BLaER1 (cell line): ENCODE measurements at regions not wholly inside any gene's neighbourhood (a gene's known extent, or its start where the extent isn't known, plus 50 kb on each side); places are given as distances from the start of the nearest gene placed in this dataset.

Experiments
- H3K27ac ChIP-seq: shearing (Covaris generic); formaldehyde crosslinking; 2 replicates; pipeline ENCODE4 v1.8.1; 2022
- H3K27me3 ChIP-seq: shearing (Covaris generic); formaldehyde crosslinking; 2 replicates; pipeline ENCODE4 v1.8.1; 2022
- H3K36me3 ChIP-seq: shearing (Covaris generic); formaldehyde crosslinking; 2 replicates; pipeline ENCODE4 v1.8.1; 2022
- H3K4me1 ChIP-seq: shearing (Covaris generic); formaldehyde crosslinking; 2 replicates; pipeline ENCODE4 v1.8.1; 2022
- H3K4me2 ChIP-seq: shearing (Covaris generic); formaldehyde crosslinking; 2 replicates; pipeline ENCODE4 v1.8.1; 2022
- H3K4me3 ChIP-seq: shearing (Covaris generic); formaldehyde crosslinking; 2 replicates; pipeline ENCODE4 v1.8.1; 2022
- H3K9ac ChIP-seq: shearing (Covaris generic); formaldehyde crosslinking; 2 replicates; pipeline ENCODE4 v1.8.1; 2022
- H3K9me3 ChIP-seq: shearing (Covaris generic); formaldehyde crosslinking; 2 replicates; pipeline ENCODE4 v1.8.1; 2022
- H4K20me1 ChIP-seq: shearing (Covaris generic); formaldehyde crosslinking; 2 replicates; pipeline ENCODE4 v1.8.1; 2022
- Cebpa-rat ChIP-seq: shearing (Covaris generic); IDR thresholded peaks from 2 replicates; pipeline ENCODE4 v1.8.1; 2022

DNA sequence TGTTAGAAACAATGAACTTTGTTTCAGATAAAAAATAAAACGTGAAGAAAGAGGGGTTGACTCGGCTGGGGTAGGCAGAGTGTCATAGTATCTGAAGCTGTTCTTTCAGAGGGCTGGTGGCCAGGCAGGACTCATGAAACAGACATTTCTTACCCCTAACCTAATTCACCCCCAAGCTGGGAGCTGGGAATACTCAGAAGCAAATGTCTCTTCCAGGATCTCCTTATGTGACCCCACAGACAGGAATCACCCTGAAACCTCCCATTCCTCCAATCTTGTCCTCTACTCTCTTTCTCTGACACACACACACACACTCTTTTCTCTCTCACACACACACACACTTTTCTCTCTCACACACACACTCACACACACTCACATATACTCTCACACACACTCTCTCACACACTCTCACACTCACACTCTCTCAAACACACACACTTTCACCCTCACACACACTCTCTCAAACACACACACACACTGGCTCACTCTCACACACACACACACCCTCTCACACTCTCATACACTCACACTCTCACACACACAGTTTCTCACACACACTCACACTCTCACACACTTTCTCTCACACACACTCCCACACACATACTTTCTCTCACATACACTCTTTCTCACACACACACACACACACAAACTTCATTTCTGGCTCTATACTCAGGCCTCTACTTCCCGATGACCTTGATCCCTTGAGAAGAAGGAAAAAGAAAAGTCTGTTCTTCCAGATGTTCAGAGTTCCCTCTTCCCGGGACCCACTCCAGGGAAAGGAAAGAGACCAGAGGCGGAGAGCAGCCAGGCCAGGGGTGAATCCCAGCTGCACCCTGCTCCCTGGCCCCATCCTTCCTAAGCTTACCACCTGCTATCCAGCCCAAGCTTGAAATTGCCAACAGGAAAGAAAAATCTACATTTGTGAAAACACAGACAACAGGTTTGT lies 167.7 kb downstream of the TXNL1 start:
- TF ChIP-seq Cebpa-rat: no peak

GRCh38 chr18:56469582-56469981 lies 168.8 kb downstream of the TXNL1 start:
- no peak overlapping the region for H3K9ac ChIP-seq
- no peak overlapping the region for H3K4me3 ChIP-seq
- H3K27ac ChIP-seq: no peak overlapping the region
- H4K20me1 ChIP-seq: no peaks in the 10 kb centered on the region
- H3K4me1 ChIP-seq: no peaks in the 10 kb centered on the region; the same call in 1 of the 2 replicates
- H3K9me3 ChIP-seq: peaks cover 14% of the 10 kb centered on the region
- no peak overlapping the region for H3K4me2 ChIP-seq
- H3K27me3 ChIP-seq: no peaks in the 10 kb centered on the region
- no peak for TF ChIP-seq Cebpa-rat
- H3K36me3 ChIP-seq: no peaks in the 10 kb centered on the region

More for the DNA sequence above, 167.7 kb downstream of the TXNL1 start:
- Histone ChIP-seq H3K27me3 (no peaks in the 10 kb centered on the region), H3K9me3 (peaks cover 3% of the 10 kb centered on the region), H3K36me3 (no peaks in the 10 kb centered on the region), H3K4me3 (no peak overlapping the region), H3K4me2 (no peak overlapping the region), H4K20me1 (no peaks in the 10 kb centered on the region), H3K9ac (no peak overlapping the region), H3K4me1 (no peaks in the 10 kb centered on the region; the same call in 1 of the 2 replicates), H3K27ac (no peak overlapping the region)

GRCh38 chr18:56468396-56468795 lies 170.0 kb downstream of the TXNL1 start:
- Histone ChIP-seq H3K36me3 (no peaks in the 10 kb centered on the region), H3K4me1 (no peaks in the 10 kb centered on the region; the same call in 1 of the 2 replicates), H3K4me2 (no peak overlapping the region), H3K9ac (no peak overlapping the region), H3K27ac (no peak overlapping the region), H4K20me1 (no peaks in the 10 kb centered on the region), H3K9me3 (peaks cover 24% of the 10 kb centered on the region), H3K4me3 (no peak overlapping the region), H3K27me3 (no peaks in the 10 kb centered on the region)
- TF ChIP-seq Cebpa-rat: no peak

DNA sequence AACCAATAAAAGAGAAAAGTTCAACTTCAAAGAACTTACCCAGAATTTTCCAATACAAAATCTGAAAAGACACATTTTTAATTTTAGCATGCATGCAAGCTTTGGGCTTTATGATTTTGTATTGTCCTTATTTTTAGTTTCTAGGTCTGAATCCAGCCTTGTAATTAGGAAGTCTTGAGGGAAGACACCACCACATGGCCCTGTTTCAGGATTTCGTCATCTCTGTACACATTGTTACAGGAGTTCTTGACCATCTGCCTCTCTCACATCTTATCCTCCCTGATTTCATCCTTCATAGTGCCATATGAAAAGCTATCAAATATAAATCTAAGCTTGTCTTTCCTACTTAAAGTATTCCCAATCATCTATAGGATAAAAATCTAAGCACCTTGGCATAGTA lies 176.1 kb downstream of the TXNL1 start:
- Histone ChIP-seq H3K4me1 (peaks cover 9% of the 10 kb centered on the region; the same call in 1 of the 2 replicates), H4K20me1 (no peaks in the 10 kb centered on the region), H3K27ac (no peak overlapping the region), H3K27me3 (no peaks in the 10 kb centered on the region), H3K9ac (no peak overlapping the region), H3K36me3 (no peaks in the 10 kb centered on the region), H3K9me3 (peaks cover 44% of the 10 kb centered on the region), H3K4me2 (no peak overlapping the region), H3K4me3 (no peak overlapping the region)
- TF ChIP-seq Cebpa-rat: no peak

GRCh38 chr18:56461151-56461550 lies 177.2 kb downstream of the TXNL1 start:
- Histone ChIP-seq H3K27ac (no peak overlapping the region), H3K4me1 (peaks cover 9% of the 10 kb centered on the region; the same call in 1 of the 2 replicates), H3K4me2 (no peak overlapping the region), H3K36me3 (no peaks in the 10 kb centered on the region), H3K27me3 (no peaks in the 10 kb centered on the region), H3K9me3 (peaks cover 44% of the 10 kb centered on the region), H3K9ac (no peak overlapping the region), H4K20me1 (no peaks in the 10 kb centered on the region), H3K4me3 (no peak overlapping the region)
- no peak for TF ChIP-seq Cebpa-rat

DNA sequence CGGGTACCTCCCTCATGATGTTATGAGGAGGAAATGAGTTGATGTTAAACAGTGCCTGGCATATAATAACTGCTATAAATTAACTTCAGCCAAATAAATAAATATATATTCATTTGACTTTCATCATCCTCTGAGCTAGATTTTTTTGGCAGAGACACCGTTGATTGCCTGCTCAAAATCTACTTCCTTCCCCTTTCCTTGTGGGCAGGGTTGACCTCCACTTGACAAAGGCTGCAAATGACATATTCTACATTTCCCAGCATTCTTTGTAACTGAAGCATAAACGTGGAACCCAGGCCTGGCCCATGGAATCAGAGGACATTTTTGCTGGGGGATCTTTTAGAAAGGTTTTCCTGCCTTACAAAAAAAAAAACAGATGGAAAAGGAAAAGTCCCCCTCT lies 177.8 kb downstream of the TXNL1 start:
- Histone ChIP-seq H3K4me2 (peak overlapping the region; percentile 19; the same call in 1 of the 2 replicates), H3K9ac (no peak overlapping the region), H3K4me1 (peaks cover 9% of the 10 kb centered on the region; the same call in 1 of the 2 replicates), H3K27ac (no peak overlapping the region), H3K4me3 (no peak overlapping the region), H3K36me3 (no peaks in the 10 kb centered on the region), H4K20me1 (no peaks in the 10 kb centered on the region), H3K9me3 (peaks cover 40% of the 10 kb centered on the region), H3K27me3 (no peaks in the 10 kb centered on the region)
- no peak for TF ChIP-seq Cebpa-rat

DNA sequence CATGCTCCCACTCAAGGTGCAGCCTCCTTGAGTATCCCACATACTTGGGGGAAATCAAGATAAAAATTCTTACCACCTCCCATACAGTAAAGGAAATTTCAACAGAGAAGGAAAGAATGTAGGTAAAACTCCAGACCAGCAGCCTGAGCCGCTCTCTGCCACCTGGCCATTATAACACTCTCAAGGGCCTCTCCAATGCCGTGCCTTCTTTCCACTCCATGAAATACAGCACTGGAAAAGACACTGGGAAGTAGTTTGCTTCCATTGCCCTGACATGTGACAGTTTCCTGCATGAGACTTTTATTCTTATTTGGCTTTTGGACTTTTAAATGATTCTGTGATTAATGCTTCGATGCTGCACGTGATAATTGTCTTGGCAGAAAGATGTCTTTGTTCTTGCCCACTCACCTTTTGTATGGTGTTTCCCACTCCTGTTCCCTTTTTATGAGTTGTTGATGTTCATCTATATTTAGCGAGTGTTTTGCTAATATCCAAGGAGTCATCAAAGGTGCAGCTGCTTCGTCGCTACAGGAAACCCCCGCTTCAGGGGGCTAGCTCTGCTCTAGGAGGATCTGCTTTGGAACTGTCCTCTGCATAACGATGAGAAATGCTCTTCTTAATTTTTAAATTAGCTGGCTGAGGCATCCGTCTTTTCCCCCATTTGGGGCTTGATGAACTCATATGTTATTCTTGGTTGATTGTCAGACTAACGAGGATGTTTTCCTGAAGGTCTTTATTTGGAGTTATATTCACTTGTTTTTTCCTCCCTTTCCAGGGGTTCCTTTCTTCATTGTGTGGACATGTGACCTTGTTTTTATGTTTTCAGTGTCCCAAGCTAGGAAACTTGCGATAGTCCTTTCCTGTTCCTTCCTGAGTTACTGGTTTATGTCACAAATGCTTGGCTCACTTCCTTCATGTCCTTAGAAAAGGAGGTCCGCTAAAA lies 179.4 kb downstream of the TXNL1 start:
- no peak for TF ChIP-seq Cebpa-rat
- Histone ChIP-seq H3K27ac (no peak overlapping the region), H3K9ac (no peak overlapping the region)

GRCh38 chr18:56455874-56456273 lies 182.5 kb downstream of the TXNL1 start:
- no peak overlapping the region for H3K4me3 ChIP-seq
- H3K27me3 ChIP-seq: no peaks in the 10 kb centered on the region
- H3K9ac ChIP-seq: no peak overlapping the region
- peaks cover 11% of the 10 kb centered on the region; the same call in 1 of the 2 replicates for H3K9me3 ChIP-seq
- no peaks in the 10 kb centered on the region for H4K20me1 ChIP-seq
- H3K27ac ChIP-seq: no peak overlapping the region
- no peak overlapping the region for H3K4me2 ChIP-seq
- no peaks in the 10 kb centered on the region for H3K36me3 ChIP-seq
- peaks cover 8% of the 10 kb centered on the region; the same call in 1 of the 2 replicates for H3K4me1 ChIP-seq
- TF ChIP-seq Cebpa-rat: no peak

More for the DNA sequence above, 179.4 kb downstream of the TXNL1 start:
- Histone ChIP-seq H3K4me3 (no peak overlapping the region), H3K4me2 (no peak overlapping the region), H3K27me3 (no peaks in the 10 kb centered on the region), H3K4me1 (peaks cover 9% of the 10 kb centered on the region; the same call in 1 of the 2 replicates), H3K9me3 (peaks cover 24% of the 10 kb centered on the region), H4K20me1 (no peaks in the 10 kb centered on the region), H3K36me3 (no peaks in the 10 kb centered on the region)

DNA sequence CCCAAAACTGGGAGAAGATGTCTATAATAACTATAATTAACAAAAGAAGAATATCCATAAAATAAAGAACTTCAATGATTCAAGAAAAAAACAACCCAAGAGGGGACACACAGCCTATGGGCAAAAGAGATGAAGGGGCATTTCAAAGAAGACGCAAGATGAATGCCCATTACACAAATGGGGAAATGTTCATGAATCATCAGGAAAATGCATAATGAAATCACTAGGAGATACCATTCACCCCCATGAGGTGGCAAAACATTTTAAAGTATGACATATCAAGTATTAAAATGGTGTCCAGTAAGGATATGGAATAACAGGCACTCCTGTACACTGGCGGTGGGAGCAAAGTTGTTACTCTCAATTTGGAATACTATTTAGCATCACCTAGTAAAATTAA lies 183.3 kb downstream of the TXNL1 start:
- Histone ChIP-seq H4K20me1 (no peaks in the 10 kb centered on the region), H3K27ac (no peak overlapping the region), H3K9me3 (peaks cover 4% of the 10 kb centered on the region; the same call in 1 of the 2 replicates), H3K9ac (no peak overlapping the region), H3K36me3 (no peaks in the 10 kb centered on the region), H3K4me2 (no peak overlapping the region), H3K4me3 (no peak overlapping the region), H3K4me1 (peaks cover under 1% of the 10 kb centered on the region; the same call in 1 of the 2 replicates), H3K27me3 (no peaks in the 10 kb centered on the region)
- no peak for TF ChIP-seq Cebpa-rat
